ENCODE measurements at regions not wholly inside any gene's neighbourhood (a gene's known extent, or its start where the extent isn't known, plus 50 kb on each side); places are given as distances from the start of the nearest gene placed in this dataset.

- TF ChIP-seq CTCF (IDR thresholded peaks at IDR 0.05): no peak
- Mint-ChIP-seq H3K4me1 (peaks cover 3% of the 10 kb centered on the region), H3K4me3 (no peak overlapping the region), H3K27ac (no peak overlapping the region), H3K9me3 (peaks cover 4% of the 10 kb centered on the region), H3K36me3 (ENCODE audit: low read depth) (no peaks in the 10 kb centered on the region), H3K27me3 (ENCODE audit: low read depth, poor library complexity) (no peaks in the 10 kb centered on the region)
- DNase-seq: no peak
Observed at GRCh38 chr14:85714069-85714468, 184.1 kb downstream of the FLRT2 start.

- no peak for DNase-seq
- Mint-ChIP-seq H3K9me3 (no peaks in the 10 kb centered on the region), H3K27ac (no peak overlapping the region), H3K4me3 (no peak overlapping the region), H3K4me1 (peaks cover 5% of the 10 kb centered on the region), H3K27me3 (ENCODE audit: low read depth, poor library complexity) (no peaks in the 10 kb centered on the region), H3K36me3 (ENCODE audit: low read depth) (no peaks in the 10 kb centered on the region)
- TF ChIP-seq CTCF (IDR thresholded peaks at IDR 0.05): no peak
Observed at GRCh38 chr14:85711620-85712019, 181.7 kb downstream of the FLRT2 start.

Measured in nephron progenitor cell (in vitro differentiated cells).